ENCODE measurements at regions not wholly inside any gene's neighbourhood (a gene's known extent, or its start where the extent isn't known, plus 50 kb on each side); places are given as distances from the start of the nearest gene placed in this dataset.

GRCh38 chr4:20431543-20431951, 179.8 kb downstream of the SLIT2 start:
- peak overlapping the region; percentile 64 for H2AFZ ChIP-seq (ENCODE audit: low read depth, low read length)
- intact Hi-C loops (cut with micrococcal nuclease) (no loop called here), in situ Hi-C loops (cut with MboI) (no loop called here)
- H3K36me3 ChIP-seq (ENCODE audit: control insufficient read depth, insufficient read depth, low read length): no peaks in the 10 kb centered on the region
- no peaks in the 10 kb centered on the region for H4K20me1 ChIP-seq (replicated peaks; ENCODE audit: control insufficient read depth, insufficient read depth, low read length)
- H3K4me3 ChIP-seq: no peak overlapping the region
- TF ChIP-seq SRSF7 (optimal IDR thresholded peaks at IDR 0.05; ENCODE audit: low read depth, low read length): no peak
- TF ChIP-seq NEUROD1 (IDR thresholded peaks at IDR 0.05; ENCODE audit: borderline replicate concordance, low read depth, low read length, partially characterized antibody): no peak
- no peak for TF ChIP-seq ZBTB9 (CRISPR knock-in tag; IDR thresholded peaks at IDR 0.05)
- no peak for TF ChIP-seq GATAD2A (IDR thresholded peaks at IDR 0.05)
- TF ChIP-seq DDX20 (tag; IDR thresholded peaks at IDR 0.05; ENCODE audit: low read depth): no peak
- TF ChIP-seq KLF16 (IDR thresholded peaks at IDR 0.05): no peak
- TF ChIP-seq ZNF232 (CRISPR knock-in tag; IDR thresholded peaks at IDR 0.05): no peak
- TF ChIP-seq NELFE (IDR thresholded peaks at IDR 0.05; ENCODE audit: insufficient read depth, insufficient read length): no peak
- no peak for TF ChIP-seq ZNF436 (CRISPR knock-in tag; IDR thresholded peaks at IDR 0.05)
- no peak for TF ChIP-seq ZNF707 (CRISPR knock-in tag; conservative IDR thresholded peaks at IDR 0.05)
- no peak for TF ChIP-seq BCLAF1 (IDR thresholded peaks at IDR 0.05; ENCODE audit: borderline replicate concordance in 1 of 2, control insufficient read depth in 1 of 2, low read depth in 2 of 2, low read length in 1 of 2)
- TF ChIP-seq UBTF (IDR thresholded peaks at IDR 0.05; ENCODE audit: borderline replicate concordance in 1 of 2, low read depth in 2 of 2, low read length in 2 of 2): no peak
- no peak overlapping the region for H3K9ac ChIP-seq (ENCODE audit: insufficient read depth in 1 of 2, low read depth in 2 of 2, low read length in 2 of 2)
- H3K9me1 ChIP-seq (ENCODE audit: control insufficient read depth, insufficient read depth, low read length): no peaks in the 10 kb centered on the region
- no peaks in the 10 kb centered on the region for H3K27me3 ChIP-seq (ENCODE audit: control insufficient read depth in 2 of 2, insufficient read depth in 2 of 2, low read length in 2 of 2)
- no peak overlapping the region for H3K4me2 ChIP-seq (ENCODE audit: insufficient read depth, low read length)
- DNase-seq (ENCODE audit: extremely low read depth in 1 of 4, low spot score in 3 of 4) (peak in 1 of 4 experiments; percentile 6), ATAC-seq (peak; percentile 51; the same call in 2 of the 3 replicates), FAIRE-seq (no peak)
- no peaks in the 10 kb centered on the region for H3K9me3 ChIP-seq (replicated peaks; ENCODE audit: control insufficient read depth, insufficient read depth, low read depth, low read length)
- no peak overlapping the region for H3K27ac ChIP-seq (ENCODE audit: extremely low read depth, low read depth, low read length)
- POLR2A ChIA-PET: interaction anchor here (0.6 kb wide), 1 partner anchor 48 kb away, joined by 3 read pairs; no protein-coding TSS in a partner anchor
- 4% methylated on average over 6 of the region's 6 CpGs for WGBS (ENCODE audit: insufficient coverage, low coverage, missing lambda C conversion rate)
- BruUV-seq (replicated peaks): no TSS peak
- no peaks in the 10 kb centered on the region for H3K79me2 ChIP-seq (ENCODE audit: control insufficient read depth, insufficient read depth, low read length)
- CTCF ChIA-PET (ENCODE audit: low intra/inter-chr PET ratio): no interaction called here
- H3K4me1 ChIP-seq (replicated peaks in 1 of 2; ENCODE audit: control insufficient read depth in 2 of 2, insufficient read depth in 2 of 2, low read length in 2 of 2): no peaks in the 10 kb centered on the region
